ENCODE measurements at regions not wholly inside any gene's neighbourhood (a gene's known extent, or its start where the extent isn't known, plus 50 kb on each side); places are given as distances from the start of the nearest gene placed in this dataset.

- no peak for DNase-seq (ENCODE audit: extremely low read depth in 1 of 2, low read depth in 1 of 2)
These were observed 310.9 kb downstream of the MATN1 start for GRCh38 chr1:30412241-30413110.

- no peak for DNase-seq (ENCODE audit: extremely low read depth in 1 of 2, low read depth in 1 of 2)
These were observed 312.2 kb downstream of the MATN1 start for GRCh38 chr1:30411206-30411605.

GRCh38 chr1:30410153-30410851 is 313.1 kb downstream of the MATN1 start:
- no peak for DNase-seq (ENCODE audit: extremely low read depth in 1 of 2, low read depth in 1 of 2)

GRCh38 chr1:30409476-30410152 is 313.8 kb downstream of the MATN1 start:
- DNase-seq (ENCODE audit: extremely low read depth in 1 of 2, low read depth in 1 of 2): no peak

GRCh38 chr1:30407865-30408580 is 315.4 kb downstream of the MATN1 start:
- no peak for DNase-seq (ENCODE audit: extremely low read depth in 1 of 2, low read depth in 1 of 2)

- no peak for DNase-seq (ENCODE audit: extremely low read depth in 1 of 2, low read depth in 1 of 2)
These were observed 316.2 kb downstream of the MATN1 start for GRCh38 chr1:30406996-30407864.

- DNase-seq (ENCODE audit: extremely low read depth in 1 of 2, low read depth in 1 of 2): no peak
These were observed 317.7 kb downstream of the MATN1 start for GRCh38 chr1:30405631-30406212.

GRCh38 chr1:30405081-30405480 is 318.3 kb downstream of the MATN1 start:
- no peak for DNase-seq (ENCODE audit: extremely low read depth in 1 of 2, low read depth in 1 of 2)

- no peak for DNase-seq (ENCODE audit: extremely low read depth in 1 of 2, low read depth in 1 of 2)
These were observed 319.0 kb downstream of the MATN1 start for GRCh38 chr1:30404341-30404740.

- no peak for DNase-seq (ENCODE audit: extremely low read depth in 1 of 2, low read depth in 1 of 2)
These were observed 319.7 kb downstream of the MATN1 start for GRCh38 chr1:30403726-30404125.

- no peak for DNase-seq (ENCODE audit: extremely low read depth in 1 of 2, low read depth in 1 of 2)
These were observed 320.2 kb downstream of the MATN1 start for GRCh38 chr1:30403061-30403645.

GRCh38 chr1:30402031-30402430 is 321.4 kb downstream of the MATN1 start:
- DNase-seq (ENCODE audit: extremely low read depth in 1 of 2, low read depth in 1 of 2): no peak

GRCh38 chr1:30400507-30400906 is 322.9 kb downstream of the MATN1 start:
- no peak for DNase-seq (ENCODE audit: extremely low read depth in 1 of 2, low read depth in 1 of 2)

- DNase-seq (ENCODE audit: extremely low read depth in 1 of 2, low read depth in 1 of 2): no peak
These were observed 324.4 kb downstream of the MATN1 start for GRCh38 chr1:30399026-30399425.

GRCh38 chr1:30397576-30397975 is 325.8 kb downstream of the MATN1 start:
- no peak for DNase-seq (ENCODE audit: extremely low read depth in 1 of 2, low read depth in 1 of 2)

- DNase-seq (ENCODE audit: extremely low read depth in 1 of 2, low read depth in 1 of 2): no peak
These were observed 327.8 kb downstream of the MATN1 start for GRCh38 chr1:30395631-30396030.

- no peak for DNase-seq (ENCODE audit: extremely low read depth in 1 of 2, low read depth in 1 of 2)
These were observed 335.0 kb downstream of the MATN1 start for GRCh38 chr1:30388386-30388785.

GRCh38 chr1:30386156-30386926 is 337.0 kb downstream of the MATN1 start:
- no peak for DNase-seq (ENCODE audit: extremely low read depth in 1 of 2, low read depth in 1 of 2)

Measured in activated CD8-positive, alpha-beta memory T cell treated with anti-CD3 and anti-CD28 coated beads for 1 hour (primary cell).